ENCODE measurements at regions not wholly inside any gene's neighbourhood (a gene's known extent, or its start where the extent isn't known, plus 50 kb on each side); places are given as distances from the start of the nearest gene placed in this dataset.

- Histone ChIP-seq H4K20me1 (ENCODE audit: insufficient read depth, low read depth, low read length) (no peaks in the 10 kb centered on the region), H2AFZ (ENCODE audit: low read length) (no peak overlapping the region), H3K9me2 (replicated peaks; ENCODE audit: insufficient read depth, low read length) (no peaks in the 10 kb centered on the region), H3K4me2 (ENCODE audit: low read depth, low read length, poor library complexity, severe bottlenecking) (no peak overlapping the region), H3K27me3 (ENCODE audit: low read length) (no peaks in the 10 kb centered on the region), H3K4me3 (ENCODE audit: low read length) (no peak overlapping the region), H3K36me3 (ENCODE audit: insufficient read depth, low read length) (no peaks in the 10 kb centered on the region), H3K9ac (ENCODE audit: low read length) (no peak overlapping the region), H3K79me2 (ENCODE audit: low read length) (no peaks in the 10 kb centered on the region), H3K27ac (ENCODE audit: low read length) (no peak overlapping the region), H3K9me3 (ENCODE audit: low read length) (peaks cover 6% of the 10 kb centered on the region), H3K4me1 (ENCODE audit: low read length) (no peaks in the 10 kb centered on the region)
- DNase-seq = peak; percentile 58
Measured at GRCh38 chr2:43024515-43025011, 201.8 kb downstream of the ZFP36L2 start.

- Histone ChIP-seq H3K79me2 (ENCODE audit: low read length) (no peaks in the 10 kb centered on the region), H3K4me2 (ENCODE audit: low read depth, low read length, poor library complexity, severe bottlenecking) (no peak overlapping the region), H3K9me2 (replicated peaks; ENCODE audit: insufficient read depth, low read length) (no peaks in the 10 kb centered on the region), H3K9me3 (ENCODE audit: low read length) (peaks cover 6% of the 10 kb centered on the region), H3K27ac (ENCODE audit: low read length) (no peak overlapping the region), H3K4me1 (ENCODE audit: low read length) (no peaks in the 10 kb centered on the region), H4K20me1 (ENCODE audit: insufficient read depth, low read depth, low read length) (no peaks in the 10 kb centered on the region), H3K27me3 (ENCODE audit: low read length) (no peaks in the 10 kb centered on the region), H2AFZ (ENCODE audit: low read length) (no peak overlapping the region), H3K4me3 (ENCODE audit: low read length) (no peak overlapping the region), H3K36me3 (ENCODE audit: insufficient read depth, low read length) (no peaks in the 10 kb centered on the region), H3K9ac (ENCODE audit: low read length) (no peak overlapping the region)
- DNase-seq = no peak
Measured at GRCh38 chr2:43023791-43024514, 202.5 kb downstream of the ZFP36L2 start.

- Histone ChIP-seq H3K79me2 (ENCODE audit: low read length) (no peaks in the 10 kb centered on the region), H3K4me1 (ENCODE audit: low read length) (no peaks in the 10 kb centered on the region), H3K27me3 (ENCODE audit: low read length) (no peaks in the 10 kb centered on the region), H3K9ac (ENCODE audit: low read length) (no peak overlapping the region), H2AFZ (ENCODE audit: low read length) (no peak overlapping the region), H3K9me3 (ENCODE audit: low read length) (peaks cover 6% of the 10 kb centered on the region), H3K4me3 (ENCODE audit: low read length) (no peak overlapping the region), H3K27ac (ENCODE audit: low read length) (no peak overlapping the region), H3K9me2 (replicated peaks; ENCODE audit: insufficient read depth, low read length) (no peaks in the 10 kb centered on the region), H4K20me1 (ENCODE audit: insufficient read depth, low read depth, low read length) (no peaks in the 10 kb centered on the region), H3K4me2 (ENCODE audit: low read depth, low read length, poor library complexity, severe bottlenecking) (no peak overlapping the region), H3K36me3 (ENCODE audit: insufficient read depth, low read length) (no peaks in the 10 kb centered on the region)
- no peak for DNase-seq
Measured at GRCh38 chr2:43022896-43023295, 203.5 kb downstream of the ZFP36L2 start.

- Histone ChIP-seq H3K4me3 (ENCODE audit: low read length) (no peak overlapping the region), H4K20me1 (ENCODE audit: insufficient read depth, low read depth, low read length) (no peaks in the 10 kb centered on the region), H3K9ac (ENCODE audit: low read length) (no peak overlapping the region), H3K27ac (ENCODE audit: low read length) (no peak overlapping the region), H3K9me2 (replicated peaks; ENCODE audit: insufficient read depth, low read length) (no peaks in the 10 kb centered on the region), H3K36me3 (ENCODE audit: insufficient read depth, low read length) (no peaks in the 10 kb centered on the region), H3K9me3 (ENCODE audit: low read length) (peaks cover 6% of the 10 kb centered on the region), H3K27me3 (ENCODE audit: low read length) (no peaks in the 10 kb centered on the region), H3K4me1 (ENCODE audit: low read length) (no peaks in the 10 kb centered on the region), H2AFZ (ENCODE audit: low read length) (no peak overlapping the region), H3K79me2 (ENCODE audit: low read length) (no peaks in the 10 kb centered on the region), H3K4me2 (ENCODE audit: low read depth, low read length, poor library complexity, severe bottlenecking) (no peak overlapping the region)
- DNase-seq = no peak
Measured at GRCh38 chr2:43021791-43022509, 204.5 kb downstream of the ZFP36L2 start.

DNA sequence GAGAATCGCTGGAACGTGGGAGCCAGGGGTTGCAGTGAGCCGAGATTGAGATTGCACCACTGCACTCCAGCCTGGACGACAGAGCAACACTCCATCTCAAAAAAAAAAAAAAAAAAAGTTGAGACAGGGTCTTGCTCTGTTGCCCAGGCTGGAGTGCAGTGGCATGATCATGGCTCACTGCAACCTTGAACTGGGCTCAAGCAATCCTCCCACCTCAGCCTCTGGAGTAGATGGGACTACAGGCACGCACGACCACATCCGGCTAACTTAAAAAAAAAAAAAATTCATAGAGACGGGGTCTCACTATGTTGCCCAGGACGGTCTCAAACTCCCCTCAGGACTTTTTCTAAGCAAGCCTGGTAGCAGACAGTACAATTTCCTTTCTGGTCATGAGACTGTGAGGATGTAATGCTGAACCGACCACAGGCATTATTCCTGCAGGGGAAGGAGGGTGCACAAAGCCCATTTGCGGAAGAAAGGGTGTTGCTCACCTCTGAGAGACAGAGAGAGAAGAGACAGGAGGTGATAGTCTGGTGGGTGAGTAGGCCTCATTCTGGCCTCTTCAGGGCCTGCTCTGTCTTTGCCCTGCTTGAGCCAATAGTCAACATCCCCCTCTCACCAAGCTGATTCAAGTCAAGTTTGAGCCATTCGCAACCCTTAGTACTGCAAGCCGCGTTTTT is 205.3 kb downstream of the ZFP36L2 start:
- peaks cover 6% of the 10 kb centered on the region for H3K9me3 ChIP-seq (ENCODE audit: low read length)
- no peak overlapping the region for H2AFZ ChIP-seq (ENCODE audit: low read length)
- no peak overlapping the region for H3K4me3 ChIP-seq (ENCODE audit: low read length)
- no peaks in the 10 kb centered on the region for H3K9me2 ChIP-seq (replicated peaks; ENCODE audit: insufficient read depth, low read length)
- H3K9ac ChIP-seq (ENCODE audit: low read length) = no peak overlapping the region
- no peak overlapping the region for H3K27ac ChIP-seq (ENCODE audit: low read length)
- no peaks in the 10 kb centered on the region for H3K27me3 ChIP-seq (ENCODE audit: low read length)
- no peaks in the 10 kb centered on the region for H3K4me1 ChIP-seq (ENCODE audit: low read length)
- H3K79me2 ChIP-seq (ENCODE audit: low read length) = no peaks in the 10 kb centered on the region
- no peak overlapping the region for H3K4me2 ChIP-seq (ENCODE audit: low read depth, low read length, poor library complexity, severe bottlenecking)
- no peaks in the 10 kb centered on the region for H3K36me3 ChIP-seq (ENCODE audit: insufficient read depth, low read length)
- no peaks in the 10 kb centered on the region for H4K20me1 ChIP-seq (ENCODE audit: insufficient read depth, low read depth, low read length)
- DNase-seq = no peak

DNA sequence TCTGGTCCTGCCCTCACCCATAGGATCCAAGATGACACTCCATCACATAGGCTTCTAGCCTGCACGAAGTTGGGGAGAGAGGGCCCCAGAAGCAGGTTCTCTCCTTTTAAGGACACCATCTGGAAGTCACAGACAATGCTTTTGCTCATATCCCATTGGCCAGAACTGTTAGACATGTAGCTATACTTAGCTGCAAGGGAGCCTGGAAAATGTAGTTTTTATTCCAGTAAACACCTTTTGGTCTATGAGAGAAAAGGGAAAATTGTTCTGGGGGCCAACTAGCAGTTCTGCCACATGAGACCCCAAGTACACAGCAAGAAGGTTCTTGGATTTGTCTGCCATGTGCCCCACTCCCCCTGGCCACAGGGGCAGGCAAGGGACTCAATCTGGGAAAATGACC is 206.1 kb downstream of the ZFP36L2 start:
- DNase-seq = no peak
- Histone ChIP-seq H3K4me3 (ENCODE audit: low read length) (no peak overlapping the region), H3K9ac (ENCODE audit: low read length) (no peak overlapping the region), H3K4me2 (ENCODE audit: low read depth, low read length, poor library complexity, severe bottlenecking) (no peak overlapping the region), H3K4me1 (ENCODE audit: low read length) (no peaks in the 10 kb centered on the region), H4K20me1 (ENCODE audit: insufficient read depth, low read depth, low read length) (no peaks in the 10 kb centered on the region), H3K27me3 (ENCODE audit: low read length) (no peaks in the 10 kb centered on the region), H3K9me2 (replicated peaks; ENCODE audit: insufficient read depth, low read length) (no peaks in the 10 kb centered on the region), H3K27ac (ENCODE audit: low read length) (no peak overlapping the region), H3K9me3 (ENCODE audit: low read length) (peaks cover 6% of the 10 kb centered on the region), H3K79me2 (ENCODE audit: low read length) (no peaks in the 10 kb centered on the region), H2AFZ (ENCODE audit: low read length) (no peak overlapping the region), H3K36me3 (ENCODE audit: insufficient read depth, low read length) (no peaks in the 10 kb centered on the region)

- no peak overlapping the region for H3K27ac ChIP-seq (ENCODE audit: low read length)
- H3K27me3 ChIP-seq (ENCODE audit: low read length) = no peaks in the 10 kb centered on the region
- no peaks in the 10 kb centered on the region for H3K36me3 ChIP-seq (ENCODE audit: insufficient read depth, low read length)
- H3K9me2 ChIP-seq (replicated peaks; ENCODE audit: insufficient read depth, low read length) = no peaks in the 10 kb centered on the region
- H2AFZ ChIP-seq (ENCODE audit: low read length) = no peak overlapping the region
- no peaks in the 10 kb centered on the region for H3K4me1 ChIP-seq (ENCODE audit: low read length)
- H3K9me3 ChIP-seq (ENCODE audit: low read length) = peaks cover 6% of the 10 kb centered on the region
- no peak overlapping the region for H3K9ac ChIP-seq (ENCODE audit: low read length)
- no peaks in the 10 kb centered on the region for H4K20me1 ChIP-seq (ENCODE audit: insufficient read depth, low read depth, low read length)
- H3K4me3 ChIP-seq (ENCODE audit: low read length) = no peak overlapping the region
- H3K4me2 ChIP-seq (ENCODE audit: low read depth, low read length, poor library complexity, severe bottlenecking) = no peak overlapping the region
- no peak for DNase-seq
- no peaks in the 10 kb centered on the region for H3K79me2 ChIP-seq (ENCODE audit: low read length)
Measured at GRCh38 chr2:43019536-43020183, 206.7 kb downstream of the ZFP36L2 start.

GRCh38 chr2:43019025-43019367 is 207.4 kb downstream of the ZFP36L2 start:
- Histone ChIP-seq H3K9me3 (ENCODE audit: low read length) (peaks cover 6% of the 10 kb centered on the region), H3K9me2 (replicated peaks; ENCODE audit: insufficient read depth, low read length) (no peaks in the 10 kb centered on the region), H3K27me3 (ENCODE audit: low read length) (no peaks in the 10 kb centered on the region), H3K36me3 (ENCODE audit: insufficient read depth, low read length) (no peaks in the 10 kb centered on the region), H3K9ac (ENCODE audit: low read length) (no peak overlapping the region), H3K4me2 (ENCODE audit: low read depth, low read length, poor library complexity, severe bottlenecking) (no peak overlapping the region), H3K4me1 (ENCODE audit: low read length) (no peaks in the 10 kb centered on the region), H4K20me1 (ENCODE audit: insufficient read depth, low read depth, low read length) (no peaks in the 10 kb centered on the region), H3K4me3 (ENCODE audit: low read length) (no peak overlapping the region), H3K79me2 (ENCODE audit: low read length) (no peaks in the 10 kb centered on the region), H2AFZ (ENCODE audit: low read length) (no peak overlapping the region), H3K27ac (ENCODE audit: low read length) (no peak overlapping the region)
- no peak for DNase-seq
